H9 (cell line): ENCODE measurements at regions not wholly inside any gene's neighbourhood (a gene's known extent, or its start where the extent isn't known, plus 50 kb on each side); places are given as distances from the start of the nearest gene placed in this dataset.
A peak's percentile ranks its signal among the peaks of the same experiment; 100 is the strongest.

Experiments
- DNase-seq: peaks from one replicate; pipeline ENCODE4 v3.0.0-alpha.2; 2017
- H2AFZ ChIP-seq: one replicate; pipeline ENCODE4 v1.6.1; 2013; ENCODE audit warnings: mild to moderate bottlenecking, low read length, control low read depth, moderate library complexity
- H2AK5ac ChIP-seq: 2 replicates; pipeline ENCODE4 v1.6.1; 2013; ENCODE audit warnings: low read length, control low read depth, mixed read lengths; ENCODE audit not compliant: insufficient read length
- H2BK120ac ChIP-seq: one replicate; pipeline ENCODE4 v1.6.1; 2013; ENCODE audit warnings: low read depth, mild to moderate bottlenecking, low read length, control low read depth, inconsistent platforms; ENCODE audit not compliant: poor library complexity, severe bottlenecking
- H2BK12ac ChIP-seq: 2 replicates; pipeline ENCODE4 v1.6.1; 2013; ENCODE audit warnings: low read length, control low read depth, mixed read lengths, low read depth; ENCODE audit not compliant: insufficient read length
- H2BK15ac ChIP-seq: 2 replicates; pipeline ENCODE4 v1.6.1; 2013; ENCODE audit warnings: low read depth, low read length, control low read depth
- H2BK20ac ChIP-seq: one replicate; pipeline ENCODE4 v1.6.1; 2013; ENCODE audit warnings: low read depth, mild to moderate bottlenecking, low read length, control low read depth, inconsistent platforms; ENCODE audit not compliant: poor library complexity, severe bottlenecking
- H2BK5ac ChIP-seq: 2 replicates; pipeline ENCODE4 v1.6.1; 2013; ENCODE audit warnings: low read length, control low read depth, mixed read lengths; ENCODE audit not compliant: insufficient read length
- H3K14ac ChIP-seq: 2 replicates; pipeline ENCODE4 v1.6.1; 2013; ENCODE audit warnings: low read length, control low read depth; ENCODE audit not compliant: insufficient read depth
- H3K18ac ChIP-seq: 2 replicates; pipeline ENCODE4 v1.6.1; 2013; ENCODE audit warnings: low read depth, mild to moderate bottlenecking, mixed read lengths, low read length, control low read depth; ENCODE audit not compliant: insufficient read length
- H3K23ac ChIP-seq: 2 replicates; pipeline ENCODE4 v1.6.1; 2013; ENCODE audit warnings: low read length, control low read depth, mixed read lengths, low read depth; ENCODE audit not compliant: insufficient read length
- H3K23me2 ChIP-seq: 2 replicates; pipeline ENCODE4 v1.6.1; 2013; ENCODE audit warnings: low read depth, mild to moderate bottlenecking, mixed read lengths, low read length, control low read depth; ENCODE audit not compliant: insufficient read length, poor library complexity, severe bottlenecking
- H3K27ac ChIP-seq: 2 replicates; pipeline ENCODE4 v1.5.1; 2013; ENCODE audit warnings: low read length, control low read depth, mixed read lengths, low read depth; ENCODE audit not compliant: insufficient read length
- H3K27me3 ChIP-seq: 2 replicates; pipeline ENCODE4 v1.6.1; 2013; ENCODE audit warnings: low read length, control low read depth, inconsistent platforms; ENCODE audit not compliant: insufficient read depth
- H3K4ac ChIP-seq: 2 replicates; pipeline ENCODE4 v1.6.1; 2013; ENCODE audit warnings: low read depth, mild to moderate bottlenecking, control low read depth, inconsistent platforms, low read length, moderate library complexity
- H3K4me1 ChIP-seq: 2 replicates; pipeline ENCODE4 v1.6.1; 2013; ENCODE audit warnings: low read length, control low read depth, inconsistent platforms; ENCODE audit not compliant: insufficient read depth
- H3K4me2 ChIP-seq: 2 replicates; pipeline ENCODE4 v1.6.1; 2013; ENCODE audit warnings: low read length, control low read depth, mixed read lengths; ENCODE audit not compliant: insufficient read length, insufficient read depth
- H3K56ac ChIP-seq: 2 replicates; pipeline ENCODE4 v1.6.1; 2013; ENCODE audit warnings: low read depth, mild to moderate bottlenecking, mixed read lengths, low read length, control low read depth; ENCODE audit not compliant: insufficient read length
- H3K79me1 ChIP-seq: 2 replicates; pipeline ENCODE4 v1.6.1; 2013; ENCODE audit warnings: low read depth, mild to moderate bottlenecking, moderate library complexity, low read length, control low read depth, inconsistent platforms; ENCODE audit not compliant: insufficient read depth, poor library complexity, severe bottlenecking
- H3K79me2 ChIP-seq: 2 replicates; pipeline ENCODE4 v1.6.1; 2013; ENCODE audit warnings: low read length, control low read depth, inconsistent platforms; ENCODE audit not compliant: insufficient read depth
- H3K9ac ChIP-seq: 2 replicates; pipeline ENCODE4 v1.6.1; 2013; ENCODE audit warnings: low read length, control low read depth, mixed read lengths; ENCODE audit not compliant: insufficient read length; ENCODE audit errors: extremely low read depth
- H3K9me3 ChIP-seq: one replicate; pipeline ENCODE4 v1.6.1; 2013; ENCODE audit warnings: low read depth, low read length, inconsistent platforms; ENCODE audit not compliant: control insufficient read depth
- H3T11ph ChIP-seq: one replicate; pipeline ENCODE4 v1.6.1; 2013; ENCODE audit warnings: mild to moderate bottlenecking, low read length, control low read depth, inconsistent platforms
- H4K20me1 ChIP-seq: one replicate; pipeline ENCODE4 v1.6.1; 2013; ENCODE audit not compliant: control insufficient read depth, insufficient read length, insufficient read depth
- H4K5ac ChIP-seq: 2 replicates; pipeline ENCODE4 v1.6.1; 2013; ENCODE audit warnings: low read depth, mild to moderate bottlenecking, mixed read lengths, low read length, control low read depth; ENCODE audit not compliant: insufficient read length
- H4K8ac ChIP-seq: replicated peaks from 2 replicates; pipeline ENCODE4 v1.6.1; 2013; ENCODE audit warnings: low read length, control low read depth, mixed read lengths, low read depth; ENCODE audit not compliant: insufficient read length
- H4K91ac ChIP-seq: 2 replicates; pipeline ENCODE4 v1.6.1; 2013; ENCODE audit warnings: low read depth, mild to moderate bottlenecking, moderate library complexity, mixed read lengths, low read length, control low read depth; ENCODE audit not compliant: insufficient read length
- H3K27ac Mint-ChIP-seq, 3 experiments: 2 replicates in 2 of 3; 3 replicates in 1 of 3; pipeline ENCODE4 v1.8.0; 2020 to 2021; ENCODE audit warnings: mixed read lengths in 3 of 3, mild to moderate bottlenecking in 1 of 3, moderate library complexity in 1 of 3
- H3K27me3 Mint-ChIP-seq: 2 replicates; pipeline ENCODE4 v1.8.0; 2021; ENCODE audit warnings: low read depth, mild to moderate bottlenecking, moderate library complexity, mixed read lengths
- H3K36me3 Mint-ChIP-seq, 3 experiments: 2 replicates in 2 of 3; 3 replicates in 1 of 3; pipeline ENCODE4 v1.8.0; 2020 to 2021; ENCODE audit warnings: low read depth in 3 of 3, mixed read lengths in 3 of 3; ENCODE audit not compliant: insufficient read depth in 1 of 3
- H3K4me1 Mint-ChIP-seq, 2 experiments: 2 replicates each; pipeline ENCODE4 v1.8.0; 2020; ENCODE audit warnings: mixed read lengths in 2 of 2
- H3K4me3 Mint-ChIP-seq, 2 experiments: 2 replicates in 1 of 2; 3 replicates in 1 of 2; pipeline ENCODE4 v1.8.0; 2020 to 2021; ENCODE audit warnings: mild to moderate bottlenecking in 2 of 2, mixed read lengths in 2 of 2, moderate library complexity in 1 of 2
- H3K9me3 Mint-ChIP-seq, 2 experiments: 2 replicates in 1 of 2; 3 replicates in 1 of 2; pipeline ENCODE4 v1.8.0; 2020; ENCODE audit warnings: mild to moderate bottlenecking in 2 of 2, mixed read lengths in 2 of 2, moderate library complexity in 1 of 2
- TF ChIP-seq, protein P1 (sequence below): fragments of 200-600 bp; sonication (generic); conservative IDR thresholded peaks from 3 replicates; pipeline ENCODE4 v1.8.0; 2021; ENCODE audit warnings: antibody characterized with exemption, mild to moderate bottlenecking

DNA sequence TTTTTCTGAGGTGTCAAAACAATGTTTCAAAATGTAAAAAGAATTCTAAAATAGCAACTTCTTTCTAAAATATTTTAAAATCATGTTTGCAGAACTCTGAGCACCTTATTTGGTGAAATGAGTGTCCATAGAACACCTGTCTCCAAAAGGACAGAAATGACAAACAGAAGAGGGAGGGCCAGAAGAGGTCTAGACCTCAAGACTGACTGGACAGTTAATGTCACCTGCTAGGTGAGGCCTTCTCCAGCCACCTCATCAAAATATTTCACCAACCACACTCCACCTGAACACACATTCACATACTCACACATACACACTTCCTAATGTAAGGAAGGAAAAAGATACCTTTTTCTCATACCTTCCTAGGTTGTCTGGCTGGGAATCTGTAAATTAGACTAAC is 147.8 kb upstream of the PLEKHA5 start:
- Histone ChIP-seq H3K27me3 (no peaks in the 10 kb centered on the region), H2BK15ac (no peak overlapping the region), H3K23ac (no peak overlapping the region), H3T11ph (no peak overlapping the region), H3K14ac (no peak overlapping the region; the same call in 1 of the 2 replicates), H3K56ac (no peak overlapping the region), H2BK20ac (peak overlapping the region; percentile 60), H4K5ac (no peak overlapping the region), H2BK120ac (no peak overlapping the region), H2AFZ (no peak overlapping the region), H3K18ac (no peak overlapping the region), H3K79me2 (no peaks in the 10 kb centered on the region), H3K27ac (no peak overlapping the region), H3K4me2 (no peak overlapping the region), H3K9ac (no peak overlapping the region), H2AK5ac (no peak overlapping the region), H3K9me3 (no peaks in the 10 kb centered on the region), H3K4ac (no peak overlapping the region), H4K8ac (no peak overlapping the region), H3K23me2 (no peaks in the 10 kb centered on the region), H3K4me1 (peaks cover 5% of the 10 kb centered on the region; the same call in 1 of the 2 replicates), H2BK5ac (no peak overlapping the region), H4K20me1 (no peaks in the 10 kb centered on the region), H4K91ac (no peak overlapping the region), H3K79me1 (no peaks in the 10 kb centered on the region), H2BK12ac (no peak overlapping the region)
- Mint-ChIP-seq H3K27me3 (no peaks in the 10 kb centered on the region), H3K4me1 (peaks cover 38 to 42% of the 10 kb centered on the region in 2 experiments), H3K4me3 (no peak overlapping the region), H3K27ac (no peak overlapping the region; a peak in 1 of 7 replicates), H3K9me3 (peaks cover 15 to 18% of the 10 kb centered on the region in 2 experiments), H3K36me3 (peaks cover 14 to 31% (median 18%) of the 10 kb centered on the region in 3 experiments)
- TF ChIP-seq, protein P1, sequence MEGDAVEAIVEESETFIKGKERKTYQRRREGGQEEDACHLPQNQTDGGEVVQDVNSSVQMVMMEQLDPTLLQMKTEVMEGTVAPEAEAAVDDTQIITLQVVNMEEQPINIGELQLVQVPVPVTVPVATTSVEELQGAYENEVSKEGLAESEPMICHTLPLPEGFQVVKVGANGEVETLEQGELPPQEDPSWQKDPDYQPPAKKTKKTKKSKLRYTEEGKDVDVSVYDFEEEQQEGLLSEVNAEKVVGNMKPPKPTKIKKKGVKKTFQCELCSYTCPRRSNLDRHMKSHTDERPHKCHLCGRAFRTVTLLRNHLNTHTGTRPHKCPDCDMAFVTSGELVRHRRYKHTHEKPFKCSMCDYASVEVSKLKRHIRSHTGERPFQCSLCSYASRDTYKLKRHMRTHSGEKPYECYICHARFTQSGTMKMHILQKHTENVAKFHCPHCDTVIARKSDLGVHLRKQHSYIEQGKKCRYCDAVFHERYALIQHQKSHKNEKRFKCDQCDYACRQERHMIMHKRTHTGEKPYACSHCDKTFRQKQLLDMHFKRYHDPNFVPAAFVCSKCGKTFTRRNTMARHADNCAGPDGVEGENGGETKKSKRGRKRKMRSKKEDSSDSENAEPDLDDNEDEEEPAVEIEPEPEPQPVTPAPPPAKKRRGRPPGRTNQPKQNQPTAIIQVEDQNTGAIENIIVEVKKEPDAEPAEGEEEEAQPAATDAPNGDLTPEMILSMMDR: no peak
- no peak for DNase-seq
